ENCODE measurements at regions not wholly inside any gene's neighbourhood (a gene's known extent, or its start where the extent isn't known, plus 50 kb on each side); places are given as distances from the start of the nearest gene placed in this dataset.
A peak's percentile ranks its signal among the peaks of the same experiment; 100 is the strongest.

- Histone ChIP-seq H4K20me1 (ENCODE audit: insufficient read depth, low read length) (no peaks in the 10 kb centered on the region), H3K4me2 (replicated peaks; ENCODE audit: extremely low read depth, low read length, poor library complexity, severe bottlenecking) (no peak overlapping the region), H3K36me3 (replicated peaks in 1 of 2; ENCODE audit: control insufficient read depth in 1 of 2, insufficient read depth in 2 of 2, low read length in 2 of 2) (no peaks in the 10 kb centered on the region), H3K9me3 (replicated peaks in 1 of 2; ENCODE audit: control insufficient read depth in 1 of 2, insufficient read depth in 1 of 2, low read length in 2 of 2) (no peaks in the 10 kb centered on the region), H3K79me2 (ENCODE audit: insufficient read depth, low read length) (no peaks in the 10 kb centered on the region), H3K4me3 (replicated peaks in 1 of 3; ENCODE audit: low read depth in 2 of 3, low read length in 3 of 3) (no peak overlapping the region), H3K27ac (ENCODE audit: low read depth in 1 of 2, low read length in 2 of 2) (no peak overlapping the region), H3K27me3 (ENCODE audit: control insufficient read depth in 2 of 2, insufficient read depth in 2 of 2, low read length in 2 of 2) (no peaks in the 10 kb centered on the region), H3K4me1 (ENCODE audit: control insufficient read depth in 1 of 2, insufficient read depth in 2 of 2, low read length in 2 of 2) (no peaks in the 10 kb centered on the region), H3K9ac (ENCODE audit: insufficient read depth, low read length, poor library complexity, severe bottlenecking) (no peak overlapping the region), H2AFZ (ENCODE audit: insufficient read depth, low read depth, low read length, poor library complexity, severe bottlenecking) (no peak overlapping the region)
- no peak for DNase-seq
- intact Hi-C loops (cut with micrococcal nuclease) = no loop called here
- no peak for TF ChIP-seq CTCF (IDR thresholded peaks at IDR 0.05)
- Mint-ChIP-seq H3K36me3 (no peaks in the 10 kb centered on the region), H3K9me3 (peaks cover 0 to 2% (median 0%) of the 10 kb centered on the region in 7 donors), H3K4me1 (peaks cover 6% of the 10 kb centered on the region), H3K27ac (peak overlapping the region in 1 of 7 donors; percentile 64), H3K27me3 (ENCODE audit: low read depth in 3 of 3) (peaks cover 0 to 2% (median 0%) of the 10 kb centered on the region in 3 donors), H3K4me3 (no peak overlapping the region)
- whole genome bisulfite sequencing (ENCODE audit: insufficient coverage) = 17% methylated on average over 1 of the region's 6 CpGs
These were observed 344.8 kb downstream of the ZNF608 start for GRCh38 chr5:124401476-124402143.

- H3K36me3 ChIP-seq (replicated peaks in 1 of 2; ENCODE audit: control insufficient read depth in 1 of 2, insufficient read depth in 2 of 2, low read length in 2 of 2) = no peaks in the 10 kb centered on the region
- no peak for TF ChIP-seq CTCF (IDR thresholded peaks at IDR 0.05)
- Mint-ChIP-seq H3K4me3 (no peak overlapping the region), H3K4me1 (peaks cover 6% of the 10 kb centered on the region), H3K27ac (no peak overlapping the region), H3K9me3 (peaks cover 0 to 8% (median 2%) of the 10 kb centered on the region in 7 donors), H3K36me3 (no peaks in the 10 kb centered on the region), H3K27me3 (ENCODE audit: low read depth in 3 of 3) (peaks cover 0 to 2% (median 0%) of the 10 kb centered on the region in 3 donors)
- no peak overlapping the region for H3K4me3 ChIP-seq (replicated peaks in 1 of 3; ENCODE audit: low read depth in 2 of 3, low read length in 3 of 3)
- WGBS (ENCODE audit: insufficient coverage) = no CpG with 5 or more reads among the region's 3 CpGs
- intact Hi-C loops (cut with micrococcal nuclease) = no loop called here
- H3K79me2 ChIP-seq (ENCODE audit: insufficient read depth, low read length) = no peaks in the 10 kb centered on the region
- peaks cover 0 to 2% of the 10 kb centered on the region in 2 donors for H3K9me3 ChIP-seq (replicated peaks in 1 of 2; ENCODE audit: control insufficient read depth in 1 of 2, insufficient read depth in 1 of 2, low read length in 2 of 2)
- no peak overlapping the region for H3K27ac ChIP-seq (ENCODE audit: low read depth in 1 of 2, low read length in 2 of 2)
- H3K27me3 ChIP-seq (ENCODE audit: control insufficient read depth in 2 of 2, insufficient read depth in 2 of 2, low read length in 2 of 2) = no peaks in the 10 kb centered on the region
- H3K4me1 ChIP-seq (ENCODE audit: control insufficient read depth in 1 of 2, insufficient read depth in 2 of 2, low read length in 2 of 2) = no peaks in the 10 kb centered on the region
- H2AFZ ChIP-seq (ENCODE audit: insufficient read depth, low read depth, low read length, poor library complexity, severe bottlenecking) = no peak overlapping the region
- no peak overlapping the region for H3K4me2 ChIP-seq (replicated peaks; ENCODE audit: extremely low read depth, low read length, poor library complexity, severe bottlenecking)
- H4K20me1 ChIP-seq (ENCODE audit: insufficient read depth, low read length) = no peaks in the 10 kb centered on the region
- no peak for DNase-seq
- no peak overlapping the region for H3K9ac ChIP-seq (ENCODE audit: insufficient read depth, low read length, poor library complexity, severe bottlenecking)
These were observed 346.9 kb downstream of the ZNF608 start for GRCh38 chr5:124399426-124399961.

Data from CD14-positive monocyte (primary cell).